GM19395 (cell line): ENCODE measurements at regions not wholly inside any gene's neighbourhood (a gene's known extent, or its start where the extent isn't known, plus 50 kb on each side); places are given as distances from the start of the nearest gene placed in this dataset.

Experiments
- ATAC-seq: cut with Tn5 transposase; IDR thresholded peaks from one replicate; pipeline ENCODE4 v1.9.1; 2021; ENCODE audit warnings: mild to moderate bottlenecking, moderate library complexity; ENCODE audit not compliant: unreplicated experiment

DNA sequence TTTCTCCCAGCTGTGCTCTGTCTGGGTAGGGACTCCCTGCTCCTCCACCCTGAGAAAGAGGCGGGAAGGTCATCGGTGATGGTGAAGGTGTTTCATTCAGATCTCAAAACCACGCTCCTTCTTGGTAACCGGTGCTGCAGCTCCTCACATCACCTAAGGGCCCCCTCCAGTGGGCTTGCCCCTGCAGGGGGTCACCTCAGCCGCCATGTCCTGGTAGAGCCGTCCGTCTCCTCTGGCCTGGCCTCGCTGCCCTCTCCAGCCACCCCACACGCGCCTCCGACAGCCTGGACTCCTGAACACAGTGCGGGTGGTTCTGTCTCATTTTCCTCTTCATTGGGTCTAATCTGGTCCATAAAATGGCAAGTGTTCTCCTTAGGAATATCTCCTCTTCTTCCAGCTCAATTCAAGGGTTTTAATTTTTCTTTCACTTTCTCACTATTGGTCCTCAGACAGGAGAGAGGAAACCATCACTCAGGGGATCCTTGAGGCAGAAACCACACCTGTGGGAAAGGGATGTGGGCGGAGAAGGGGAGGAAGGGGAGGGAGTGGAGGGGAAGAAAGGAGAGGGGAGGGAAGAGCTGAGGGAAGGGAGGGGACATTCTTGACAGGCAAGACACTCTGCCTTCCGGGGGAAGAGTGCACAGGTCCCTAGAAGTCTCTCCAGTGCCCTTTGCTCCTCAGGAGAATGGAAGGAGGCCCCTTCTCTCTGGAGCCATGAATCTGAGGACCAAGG, 1338.4 kb downstream of the TBC1D22A start:
- ATAC-seq = no peak

GRCh38 chr22:48099671-48100070, 1337.2 kb downstream of the TBC1D22A start:
- no peak for ATAC-seq

GRCh38 chr22:48099251-48099650, 1336.8 kb downstream of the TBC1D22A start:
- no peak for ATAC-seq

- no peak for ATAC-seq
Observed at GRCh38 chr22:48098921-48099245, 1336.4 kb downstream of the TBC1D22A start.

- ATAC-seq = peak; percentile 83
Observed at GRCh38 chr22:48098243-48098920, 1335.9 kb downstream of the TBC1D22A start.

DNA sequence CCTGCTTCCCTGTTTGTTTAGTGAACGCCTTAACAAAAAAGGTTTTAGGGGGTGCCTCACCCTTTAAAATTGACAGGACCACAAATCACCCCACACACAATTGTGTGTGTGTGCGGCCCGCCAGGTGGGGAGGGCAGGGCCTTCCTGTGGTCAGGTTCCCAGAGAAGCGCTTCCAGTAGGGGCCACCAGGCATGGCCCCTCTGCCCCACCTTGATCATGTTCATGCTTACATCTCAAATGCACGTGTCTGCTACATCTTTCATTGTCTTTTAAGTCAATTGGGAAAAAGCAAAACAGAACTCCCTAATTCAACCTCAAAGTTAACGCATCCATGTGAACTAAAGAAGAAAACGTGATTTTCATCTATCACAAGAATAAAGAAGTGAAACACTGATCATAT, 1335.3 kb downstream of the TBC1D22A start:
- ATAC-seq = peak; percentile 27

GRCh38 chr22:48096851-48097665, 1334.6 kb downstream of the TBC1D22A start:
- ATAC-seq = no peak

DNA sequence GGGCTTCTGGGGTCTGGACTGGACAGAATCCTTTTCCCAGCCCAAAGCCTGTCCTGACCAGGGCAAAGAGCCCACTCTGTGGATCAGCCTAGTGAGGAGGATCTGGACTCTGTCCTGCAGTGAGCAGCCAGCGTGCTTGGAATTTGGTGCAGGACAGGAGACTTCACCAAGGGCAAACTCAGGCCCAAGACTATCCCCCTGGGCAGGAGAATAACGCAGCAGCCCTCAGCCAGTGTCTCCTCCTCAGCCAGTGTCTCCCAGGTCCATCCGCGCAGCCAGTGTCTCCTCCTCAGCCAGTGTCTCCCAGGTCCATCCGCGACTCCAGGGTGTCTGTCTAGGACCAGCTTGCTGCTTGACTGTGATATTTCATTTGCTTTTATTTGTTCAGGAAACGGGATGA, 1334.0 kb downstream of the TBC1D22A start:
- ATAC-seq = no peak

DNA sequence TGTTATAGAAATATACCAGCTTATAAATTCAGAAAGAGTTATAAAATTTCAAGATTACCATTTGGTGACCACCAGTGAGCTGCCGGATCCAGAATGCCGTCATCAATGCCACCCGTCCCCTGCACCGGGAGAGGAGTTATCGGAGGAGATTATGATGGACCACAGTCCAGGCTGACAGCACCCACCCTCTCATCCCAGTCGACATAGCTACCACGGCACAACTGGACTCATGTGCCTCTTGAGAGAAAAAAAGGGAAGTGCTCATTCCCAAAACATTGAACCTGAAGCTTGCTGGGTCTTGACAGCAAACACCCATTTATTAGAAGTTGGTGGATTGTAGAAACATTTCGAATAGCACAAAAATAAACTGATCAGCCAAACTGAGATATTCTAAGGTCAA, 1331.5 kb downstream of the TBC1D22A start:
- ATAC-seq = no peak

DNA sequence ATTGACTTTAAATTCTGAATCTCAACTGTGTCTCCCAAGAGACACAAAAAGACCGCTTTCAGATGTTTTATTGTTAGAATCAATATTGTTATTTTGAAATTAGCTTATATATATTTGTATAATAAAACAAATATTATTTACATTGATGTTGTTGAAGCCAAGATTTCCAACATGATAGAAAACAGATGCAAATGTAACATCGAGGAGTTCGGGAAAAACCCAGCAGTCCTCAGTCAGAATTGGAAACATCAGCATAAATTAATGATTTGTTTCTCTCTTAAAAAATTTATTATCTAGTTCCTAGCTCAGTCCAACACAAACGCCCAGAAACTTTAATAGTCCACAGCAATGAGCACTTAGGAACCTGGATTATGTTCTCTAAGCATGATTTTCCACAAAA, 1330.4 kb downstream of the TBC1D22A start:
- ATAC-seq = no peak

GRCh38 chr22:48091656-48092223, 1329.3 kb downstream of the TBC1D22A start:
- no peak for ATAC-seq

DNA sequence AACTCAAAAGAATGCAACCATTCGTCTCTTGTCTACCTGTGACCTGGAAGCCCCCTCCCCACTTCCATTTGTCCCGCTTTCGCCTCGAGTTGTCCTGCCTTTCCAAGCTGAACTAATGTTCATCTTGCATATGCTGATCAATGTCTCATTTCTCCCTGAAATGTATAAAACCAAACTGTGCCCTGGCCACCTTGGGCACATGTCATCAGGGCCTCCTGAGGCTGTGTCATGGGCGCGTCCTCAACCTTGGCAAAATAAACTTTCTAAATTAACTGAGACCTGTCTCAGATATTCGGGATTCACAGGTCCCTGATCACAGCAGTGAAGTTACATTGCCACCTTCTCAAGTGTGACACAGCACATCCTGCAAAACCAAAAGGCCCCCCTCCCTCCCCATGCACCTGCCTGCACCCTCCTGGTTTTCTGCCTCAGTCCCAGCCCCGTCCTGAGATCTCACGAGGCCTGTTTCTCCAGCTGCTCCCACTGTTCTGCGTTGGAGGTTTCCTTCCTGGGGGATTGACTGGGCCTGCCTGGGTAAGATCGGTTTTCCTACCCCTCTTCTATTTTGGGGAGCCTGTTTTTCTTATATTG, 1328.7 kb downstream of the TBC1D22A start:
- no peak for ATAC-seq

DNA sequence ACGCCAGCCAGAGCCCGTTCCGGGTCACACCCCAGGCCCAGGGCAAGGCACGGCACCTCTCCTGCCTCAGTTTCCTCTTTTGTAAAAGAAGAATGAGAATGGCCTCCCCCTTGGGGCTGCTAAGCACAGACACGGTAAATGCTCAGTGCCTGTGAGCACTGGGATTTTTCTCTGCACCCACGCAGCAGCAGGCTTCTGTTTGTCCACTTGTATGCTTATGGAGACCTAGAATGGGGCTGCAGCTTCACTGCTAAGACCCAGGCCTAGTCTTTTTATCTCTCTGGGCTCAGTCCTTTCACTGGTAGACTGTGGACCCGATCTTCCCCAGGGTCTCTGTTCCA, 1327.9 kb downstream of the TBC1D22A start:
- no peak for ATAC-seq

GRCh38 chr22:48089601-48090331, 1327.3 kb downstream of the TBC1D22A start:
- ATAC-seq = no peak

GRCh38 chr22:48088926-48089536, 1326.6 kb downstream of the TBC1D22A start:
- no peak for ATAC-seq

DNA sequence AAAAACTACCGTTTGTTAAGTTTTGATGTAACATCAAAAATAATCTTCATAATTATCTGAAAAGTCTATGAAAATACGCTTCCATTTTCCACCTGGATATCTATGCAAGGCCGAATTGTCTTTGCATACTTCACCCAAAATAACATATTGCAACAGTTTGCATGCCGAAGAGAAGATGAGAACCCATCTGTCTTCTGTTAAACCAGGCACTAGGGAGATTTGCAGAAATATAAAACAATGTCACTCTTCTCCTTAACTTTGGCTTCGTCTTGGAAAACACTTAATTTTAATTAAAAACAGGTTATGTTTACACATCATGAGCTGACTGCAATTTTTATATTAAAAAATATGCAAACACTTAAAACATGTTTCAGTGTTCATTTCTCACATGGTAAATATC, 1325.8 kb downstream of the TBC1D22A start:
- ATAC-seq = no peak

DNA sequence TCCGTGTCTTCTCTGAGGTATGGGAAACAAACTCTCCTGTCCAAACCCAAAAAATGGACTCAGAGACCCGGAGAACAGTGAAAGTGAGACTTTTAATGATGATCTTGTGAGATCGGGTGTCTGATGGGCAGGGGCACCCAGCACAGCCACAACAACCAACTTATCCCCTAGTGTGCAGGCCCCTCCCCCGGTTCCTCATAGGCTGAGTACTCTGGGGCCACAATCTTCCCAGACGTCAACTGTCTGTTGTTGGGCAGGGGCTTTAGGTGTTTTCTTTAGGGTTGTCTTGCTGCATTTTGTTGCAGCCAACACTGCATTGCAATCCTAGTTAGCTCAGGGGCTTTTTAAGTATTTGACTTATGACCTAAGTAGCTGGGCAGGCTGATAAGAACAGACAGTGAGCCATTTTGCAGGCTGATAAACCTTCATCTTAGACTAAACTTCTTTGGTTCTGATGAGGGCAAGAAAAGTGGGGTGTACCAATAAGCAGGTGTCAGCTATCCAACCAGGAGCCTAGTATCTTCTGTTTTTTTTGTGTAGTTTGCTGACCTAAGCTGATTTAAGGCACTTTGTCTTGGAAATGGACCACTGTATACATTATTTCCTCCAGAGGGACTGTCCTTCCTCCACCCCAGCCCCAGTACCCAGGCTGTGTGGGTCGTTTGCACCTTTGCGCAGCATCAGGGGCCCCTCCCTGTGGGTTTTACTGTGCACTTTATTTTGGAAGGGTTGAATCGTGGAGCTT, 1323.6 kb downstream of the TBC1D22A start:
- no peak for ATAC-seq

GRCh38 chr22:48084729-48085050, 1322.2 kb downstream of the TBC1D22A start:
- ATAC-seq = no peak

DNA sequence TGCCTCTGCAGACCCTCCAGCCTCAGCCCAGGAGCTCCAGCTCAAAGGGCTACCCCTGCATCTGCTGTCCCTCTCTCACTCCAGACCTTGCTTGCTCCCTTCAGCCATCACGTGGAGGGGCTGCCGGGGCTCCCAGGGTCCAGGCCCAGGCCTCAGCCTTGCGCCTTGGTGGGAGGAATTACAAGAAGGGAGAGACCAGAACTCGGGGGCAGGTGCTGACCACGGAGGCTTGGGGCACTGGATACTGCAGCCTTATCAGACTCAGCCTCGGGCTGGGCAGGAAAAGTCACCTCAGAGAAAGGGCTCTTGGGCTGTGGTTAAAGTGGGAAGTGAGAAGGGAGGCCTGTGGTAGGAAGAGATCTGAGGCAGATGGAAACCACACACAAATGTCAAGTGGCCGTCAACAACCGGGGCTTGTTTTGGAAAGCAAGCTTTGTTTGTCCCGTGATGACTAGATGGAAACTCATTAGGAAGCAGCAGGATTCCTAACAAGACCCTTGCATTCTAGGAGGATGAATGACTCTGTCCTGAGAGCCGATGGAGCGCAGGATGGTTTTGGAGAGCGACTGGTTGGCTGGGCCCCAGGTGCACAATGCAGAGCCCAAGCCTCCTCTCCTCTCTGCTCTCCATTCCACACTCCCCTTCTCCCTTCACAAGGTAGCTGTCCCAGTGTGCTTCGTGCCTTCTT, 1321.7 kb downstream of the TBC1D22A start:
- ATAC-seq = peak; percentile 74
